ENCODE measurements at regions not wholly inside any gene's neighbourhood (a gene's known extent, or its start where the extent isn't known, plus 50 kb on each side); places are given as distances from the start of the nearest gene placed in this dataset.
A peak's percentile ranks its signal among the peaks of the same experiment; 100 is the strongest.

- no peaks in the 10 kb centered on the region for H3K27me3 ChIP-seq (ENCODE audit: control insufficient read depth, insufficient read depth, low read length)
- POLR2A ChIA-PET: interaction anchor here (1.0 kb wide), 1 partner anchor 119 kb away, joined by 6 read pairs; no protein-coding TSS in a partner anchor
- ATAC-seq (peak; percentile 91), DNase-seq (ENCODE audit: low read depth, low spot score) (peak; percentile 75)
- intact Hi-C loops (cut with micrococcal nuclease; ENCODE audit: unreplicated experiment) (loop anchor here (1.0 to 10.0 kb wide), 4 partner anchors 83 to 193 kb away; partner anchors contain the start of gene COL5A2), in situ Hi-C loops (cut with HindIII; ENCODE audit: low pct_unique_long_range_greater_than_20kb, low sequenced_read_pairs) (no loop called here)
- H3K36me3 ChIP-seq (ENCODE audit: control insufficient read depth, insufficient read depth, low read length): no peaks in the 10 kb centered on the region
- CTCF ChIA-PET: interaction anchor here (0.6 to 1.8 kb wide), 3 partner anchors 35 to 145 kb away, joined by 3 to 4 read pairs (median 4); partner anchors contain the start of gene COL5A2
- H3K9me3 ChIP-seq (ENCODE audit: control insufficient read depth, insufficient read depth, low read depth, low read length): peaks cover 5% of the 10 kb centered on the region
- no peak for TF ChIP-seq SIN3A (IDR thresholded peaks at IDR 0.05; ENCODE audit: borderline replicate concordance, insufficient read depth, low read depth, low read length)
- TF ChIP-seq TCF7L2 (IDR thresholded peaks at IDR 0.05; ENCODE audit: low read depth, low read length): no peak
- TF ChIP-seq CTCF (IDR thresholded peaks at IDR 0.05): peak; percentile 61; the same call in 1 of the 2 replicates
- no peak overlapping the region for H3K4me3 ChIP-seq (ENCODE audit: low read depth in 2 of 2, low read length in 2 of 2)
- H3K27ac ChIP-seq (ENCODE audit: low read length): peak overlapping the region; percentile 13
- peaks cover 12% of the 10 kb centered on the region for H3K4me1 ChIP-seq (ENCODE audit: control insufficient read depth, insufficient read depth, low read length)
- no TSS peak for BruUV-seq (replicated peaks)
These were observed 108.5 kb upstream of the COL5A2 start for GRCh38 chr2:189287982-189288521.

DNA sequence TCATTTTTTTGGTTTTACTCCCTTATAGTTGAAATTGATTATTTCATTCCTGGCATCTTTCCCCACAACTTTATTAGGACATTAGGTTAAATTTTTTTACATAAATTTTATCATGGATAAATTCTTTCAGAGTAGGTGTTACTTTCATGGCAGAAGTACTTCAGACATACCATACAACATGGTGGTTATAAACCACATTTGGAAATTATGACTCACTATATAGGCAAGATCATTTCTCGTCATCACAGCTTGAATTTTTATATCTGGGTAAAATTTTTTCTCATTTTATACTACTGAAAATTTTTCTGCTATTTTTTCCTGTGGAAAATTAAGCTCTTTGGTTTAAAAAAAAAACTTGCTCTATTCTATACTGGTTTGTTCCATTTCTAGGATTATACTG, 111.9 kb upstream of the COL5A2 start:
- no TSS peak for BruUV-seq (replicated peaks)
- CTCF ChIA-PET: no interaction called here
- in situ Hi-C loops (cut with HindIII; ENCODE audit: low pct_unique_long_range_greater_than_20kb, low sequenced_read_pairs) (no loop called here), intact Hi-C loops (cut with micrococcal nuclease; ENCODE audit: unreplicated experiment) (no loop called here)
- POLR2A ChIA-PET: interaction anchor here (0.6 to 0.7 kb wide), 2 partner anchors 88 to 759 kb away, joined by 3 to 5 read pairs; no protein-coding TSS in a partner anchor
- H3K4me1 ChIP-seq (ENCODE audit: control insufficient read depth, insufficient read depth, low read length): peaks cover under 1% of the 10 kb centered on the region; the same call in 1 of the 2 replicates
- no peaks in the 10 kb centered on the region for H3K36me3 ChIP-seq (ENCODE audit: control insufficient read depth, insufficient read depth, low read length)
- DNase-seq (ENCODE audit: low read depth, low spot score) (no peak), ATAC-seq (no peak)
- H3K9me3 ChIP-seq (ENCODE audit: control insufficient read depth, insufficient read depth, low read depth, low read length): peaks cover 5% of the 10 kb centered on the region
- H3K27me3 ChIP-seq (ENCODE audit: control insufficient read depth, insufficient read depth, low read length): no peaks in the 10 kb centered on the region
- H3K27ac ChIP-seq (ENCODE audit: low read length): no peak overlapping the region
- no peak overlapping the region for H3K4me3 ChIP-seq (ENCODE audit: low read depth in 2 of 2, low read length in 2 of 2)
- TF ChIP-seq CTCF (IDR thresholded peaks at IDR 0.05) (no peak), POLR2AphosphoS5 (IDR thresholded peaks at IDR 0.05; ENCODE audit: low read depth, low read length) (no peak)

- no TSS peak for BruUV-seq (replicated peaks)
- Histone ChIP-seq H3K27me3 (ENCODE audit: control insufficient read depth, insufficient read depth, low read length) (no peaks in the 10 kb centered on the region), H3K36me3 (ENCODE audit: control insufficient read depth, insufficient read depth, low read length) (no peaks in the 10 kb centered on the region), H3K4me1 (ENCODE audit: control insufficient read depth, insufficient read depth, low read length) (no peaks in the 10 kb centered on the region), H3K27ac (ENCODE audit: low read length) (no peak overlapping the region), H3K4me3 (ENCODE audit: low read depth in 2 of 2, low read length in 2 of 2) (no peak overlapping the region), H3K9me3 (ENCODE audit: control insufficient read depth, insufficient read depth, low read depth, low read length) (peaks cover 5% of the 10 kb centered on the region)
- POLR2A ChIA-PET: no interaction called here
- CTCF ChIA-PET: interaction anchor here (1.0 kb wide), 1 partner anchor 150 kb away, joined by 11 read pairs; no protein-coding TSS in a partner anchor
- DNase-seq (ENCODE audit: low read depth, low spot score): no peak
- intact Hi-C loops (cut with micrococcal nuclease; ENCODE audit: unreplicated experiment) (no loop called here), in situ Hi-C loops (cut with HindIII; ENCODE audit: low pct_unique_long_range_greater_than_20kb, low sequenced_read_pairs) (no loop called here)
- no peak for TF ChIP-seq CTCF (IDR thresholded peaks at IDR 0.05)
- TF ChIP-seq REST (IDR thresholded peaks at IDR 0.05; ENCODE audit: insufficient read depth in 1 of 2, low read depth in 2 of 2, low read length in 1 of 2): no peak
- no peak for TF ChIP-seq SIN3A (IDR thresholded peaks at IDR 0.05; ENCODE audit: borderline replicate concordance, insufficient read depth, low read depth, low read length)
- no peak for TF ChIP-seq TCF7L2 (IDR thresholded peaks at IDR 0.05; ENCODE audit: low read depth, low read length)
- TF ChIP-seq POLR2AphosphoS5 (IDR thresholded peaks at IDR 0.05; ENCODE audit: low read depth, low read length): no peak
- ATAC-seq: no peak
These were observed 113.6 kb upstream of the COL5A2 start for GRCh38 chr2:189293164-189293563.

Data from Panc1 (cell line).